AG04449 (cell line): ENCODE measurements at regions not wholly inside any gene's neighbourhood (a gene's known extent, or its start where the extent isn't known, plus 50 kb on each side); places are given as distances from the start of the nearest gene placed in this dataset.

ENCODE experiments used
- CTCF ChIA-PET: fragments of 350-600 bp; formaldehyde crosslinking; extraction: SDS; loops from one replicate; lab custom pipeline; 2021; ENCODE audit warnings: antibody characterized with exemption; lab: Yijun Ruan, JAX
- POLR2A ChIA-PET: fragments of 400-600, 350-600 bp; formaldehyde crosslinking; extraction: SDS; loops from one replicate; lab custom pipeline; 2020; ENCODE audit warnings: antibody characterized with exemption, inconsistent platforms; lab: Yijun Ruan, JAX
- DNase-seq: peaks from one replicate; pipeline ENCODE4 v3.0.0-alpha.2; 2010; ENCODE audit warnings: low read depth, low spot score
- H3K4me3 ChIP-seq: 2 replicates; pipeline ENCODE4 v1.5.1; 2011; ENCODE audit warnings: low read depth, mild to moderate bottlenecking, control low read depth, low read length
- CTCF ChIP-seq: IDR thresholded peaks from one replicate; pipeline ENCODE4 v1.5.1; 2011; ENCODE audit warnings: mild to moderate bottlenecking, moderate library complexity, low read length, control low read depth, inconsistent platforms; ENCODE audit not compliant: insufficient read depth; ENCODE audit errors: missing control alignments

- CTCF ChIA-PET: no interaction called here
- POLR2A ChIA-PET: no interaction called here
Observed at GRCh38 chrX:98506907-98507306, 1623.2 kb downstream of the RPA4 start.

GRCh38 chrX:98514032-98514431 is 1630.3 kb downstream of the RPA4 start:
- no peak for TF ChIP-seq CTCF
- H3K4me3 ChIP-seq: no peak overlapping the region
- ChIA-PET POLR2A (no interaction called here), CTCF (no interaction called here)
- DNase-seq: no peak

More at GRCh38 chrX:98506907-98507306, 1623.2 kb downstream of the RPA4 start:
- no peak for TF ChIP-seq CTCF
- DNase-seq: no peak
- no peak overlapping the region for H3K4me3 ChIP-seq

- DNase-seq: no peak
Observed at GRCh38 chrX:98516120-98516519, 1632.4 kb downstream of the RPA4 start.

GRCh38 chrX:98523026-98523425 is 1639.3 kb downstream of the RPA4 start:
- TF ChIP-seq CTCF: no peak
- ChIA-PET POLR2A (no interaction called here), CTCF (no interaction called here)
- H3K4me3 ChIP-seq: no peak overlapping the region
- DNase-seq: no peak

More at GRCh38 chrX:98516120-98516519, 1632.4 kb downstream of the RPA4 start:
- ChIA-PET CTCF (no interaction called here), POLR2A (no interaction called here)
- no peak overlapping the region for H3K4me3 ChIP-seq
- TF ChIP-seq CTCF: no peak

GRCh38 chrX:98523521-98523920 is 1639.8 kb downstream of the RPA4 start:
- no peak for TF ChIP-seq CTCF
- H3K4me3 ChIP-seq: no peak overlapping the region
- ChIA-PET CTCF (no interaction called here), POLR2A (no interaction called here)
- DNase-seq: no peak

- POLR2A ChIA-PET: no interaction called here
- no peak for DNase-seq
- TF ChIP-seq CTCF: no peak
- CTCF ChIA-PET: no interaction called here
- no peak overlapping the region for H3K4me3 ChIP-seq
Observed at GRCh38 chrX:98548519-98548918, 1664.8 kb downstream of the RPA4 start.
